CD4-positive, alpha-beta T cell treated with Interleukin-17A for 1 hour (primary cell): ENCODE measurements at regions not wholly inside any gene's neighbourhood (a gene's known extent, or its start where the extent isn't known, plus 50 kb on each side); places are given as distances from the start of the nearest gene placed in this dataset.
"Not testable (repeated sequence)": the region's sequence is repeated elsewhere in the genome, so short reads cannot be mapped to it uniquely, and the experiment has no call there.

Source experiments
- DNase-seq: peaks from one replicate; pipeline ENCODE4 v3.0.0-alpha.2; 2020

GRCh38 chr10:61078542-61079275 lies 134.7 kb upstream of the RHOBTB1 start:
- DNase-seq = no peak

GRCh38 chr10:61076572-61077114 lies 132.7 kb upstream of the RHOBTB1 start:
- no peak for DNase-seq

- DNase-seq = no peak
Measured at GRCh38 chr10:61073391-61073790, 129.4 kb upstream of the RHOBTB1 start.

DNA sequence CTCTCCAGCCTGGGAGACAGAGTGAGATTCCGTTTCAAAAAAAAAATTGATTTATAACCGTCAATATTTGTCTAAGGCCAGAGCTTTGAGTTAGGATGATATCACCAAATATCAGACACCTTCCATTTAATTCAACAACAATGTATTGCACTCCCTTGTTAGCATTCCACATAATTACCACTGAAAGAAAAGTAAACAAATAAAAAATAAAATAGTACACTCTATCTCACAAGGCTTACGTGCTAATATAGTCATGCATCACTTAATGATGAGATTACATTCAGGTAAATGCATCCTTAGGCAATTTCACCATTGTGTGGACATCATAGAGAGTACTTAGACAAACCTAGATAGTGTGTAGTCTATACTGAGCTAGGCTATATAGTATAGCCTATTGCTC lies 127.6 kb upstream of the RHOBTB1 start:
- no peak for DNase-seq

DNA sequence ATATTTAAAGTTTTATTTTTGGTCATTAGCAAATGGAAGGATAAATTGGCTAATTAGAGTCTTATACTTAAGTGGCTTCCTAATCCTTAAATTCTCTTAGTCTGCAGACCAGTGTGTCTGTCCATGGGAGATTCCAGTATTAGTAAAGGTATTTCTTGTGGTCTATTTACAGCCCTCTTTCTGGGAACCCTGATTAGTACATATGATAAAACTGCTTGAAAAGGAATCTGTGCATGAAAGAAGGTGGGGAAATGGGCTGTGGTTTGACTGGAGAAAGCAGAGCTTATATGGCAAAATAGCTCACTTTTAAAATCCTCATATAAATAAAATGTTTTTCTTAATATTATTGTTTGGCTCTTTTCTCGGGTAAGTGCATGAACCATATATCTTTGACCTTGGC lies 124.5 kb upstream of the RHOBTB1 start:
- no peak for DNase-seq

DNA sequence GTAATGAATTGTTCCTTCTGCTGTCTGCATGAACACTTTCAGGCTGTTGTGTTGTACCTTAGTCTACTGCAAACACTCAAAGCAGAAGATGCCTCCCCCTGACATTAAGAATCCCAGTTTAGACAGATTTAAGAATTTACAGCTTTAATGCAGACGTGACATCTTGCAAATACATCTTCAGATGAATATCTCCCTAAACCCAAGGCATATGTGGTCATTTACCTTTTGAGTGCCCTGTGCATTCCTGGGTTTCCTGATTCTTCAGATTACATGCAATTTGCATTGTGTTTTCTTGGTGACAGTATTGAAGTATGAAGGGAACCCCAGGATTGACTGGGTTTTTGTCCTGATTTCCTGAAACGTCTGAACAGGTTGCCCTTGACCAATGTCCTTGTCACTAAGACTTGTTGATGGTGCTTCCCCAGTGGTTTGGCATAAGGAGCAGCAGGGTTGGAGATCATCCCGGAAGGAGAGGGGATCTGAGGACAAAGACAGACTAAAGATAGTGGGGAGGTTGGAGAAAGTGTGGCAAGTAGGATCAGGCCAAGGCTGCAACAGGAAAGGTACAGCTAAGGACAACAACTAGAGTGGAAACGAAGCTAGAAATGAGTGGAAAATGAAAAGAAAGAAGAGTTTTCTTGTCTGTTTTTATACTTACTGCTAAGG lies 123.8 kb upstream of the RHOBTB1 start:
- no peak for DNase-seq

DNA sequence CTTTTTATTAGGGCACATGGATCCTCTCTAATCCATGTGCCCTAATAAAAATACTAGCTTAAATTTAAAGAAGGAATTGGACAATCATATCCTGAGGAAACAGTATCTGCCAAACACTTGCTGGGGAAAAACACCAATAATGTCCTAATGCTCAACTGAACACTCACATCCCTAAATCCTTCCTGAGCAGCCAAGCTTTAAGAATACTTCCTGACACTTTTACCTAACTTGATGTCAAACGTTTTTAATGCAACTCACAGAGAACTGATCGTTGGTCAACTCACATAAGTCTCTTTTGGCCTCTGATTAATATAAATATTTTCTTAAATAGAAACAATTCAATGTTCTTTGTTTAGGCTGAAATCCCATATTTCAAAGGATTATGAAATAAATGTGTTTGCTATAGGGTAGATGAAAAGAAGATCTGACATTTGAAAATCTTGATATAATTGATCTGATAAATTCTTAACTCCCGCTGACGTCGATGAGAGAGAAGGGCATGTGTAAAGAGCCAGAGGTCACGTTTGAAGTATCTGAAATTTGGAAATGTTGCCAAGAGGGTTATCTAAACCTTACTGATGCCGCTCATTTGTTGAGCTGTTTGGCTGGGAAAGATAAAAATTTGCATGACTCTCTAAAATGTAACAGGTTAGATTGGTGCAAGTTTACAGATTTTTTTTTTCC lies 122.8 kb upstream of the RHOBTB1 start:
- no peak for DNase-seq

- DNase-seq = no peak
Measured at GRCh38 chr10:61065051-61065450, 121.1 kb upstream of the RHOBTB1 start.

GRCh38 chr10:61064356-61064755 lies 120.4 kb upstream of the RHOBTB1 start:
- no peak for DNase-seq

DNA sequence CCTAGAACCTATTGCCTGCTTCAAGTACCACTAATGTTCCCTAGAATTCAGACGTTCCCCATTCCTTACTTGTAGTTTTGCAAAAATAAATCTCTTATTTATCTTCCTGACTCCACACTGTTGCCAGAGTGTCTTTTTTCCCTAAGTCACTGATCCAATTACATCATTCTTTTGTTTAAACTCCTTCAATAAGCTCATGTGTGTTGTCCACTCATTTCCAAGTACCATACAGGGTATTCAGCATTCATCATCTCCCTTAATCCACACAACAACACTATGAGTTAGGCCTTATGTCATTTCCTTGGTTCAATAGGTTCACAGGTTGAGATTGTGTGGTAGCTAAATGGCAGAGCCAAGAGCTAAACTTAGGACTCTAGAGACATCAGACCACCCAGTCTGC lies 119.9 kb upstream of the RHOBTB1 start:
- DNase-seq = no peak

GRCh38 chr10:61063034-61063433 lies 119.0 kb upstream of the RHOBTB1 start:
- DNase-seq = no peak

- DNase-seq = no peak
Measured at GRCh38 chr10:61061923-61062504, 118.0 kb upstream of the RHOBTB1 start.

DNA sequence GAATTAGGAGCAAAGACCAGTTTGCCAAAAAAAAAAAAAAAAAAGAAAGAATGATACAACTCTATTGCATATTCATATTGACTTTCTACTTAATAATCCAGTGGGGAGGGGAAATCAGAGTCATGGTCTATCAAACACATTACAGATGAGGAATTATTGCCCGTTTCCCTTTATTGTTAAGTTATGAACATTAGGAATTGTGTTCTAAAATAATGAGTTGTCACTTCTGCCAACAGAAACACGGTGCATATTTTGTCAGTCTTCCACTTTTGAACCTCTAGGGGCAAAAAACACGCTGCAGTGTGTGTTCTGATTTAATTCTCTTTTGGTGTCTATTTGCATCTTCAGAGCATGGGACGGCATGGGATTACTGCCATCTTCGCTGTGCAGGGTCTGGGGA lies 115.7 kb upstream of the RHOBTB1 start:
- no peak for DNase-seq

- DNase-seq = no peak
Measured at GRCh38 chr10:61052469-61053205, 108.7 kb upstream of the RHOBTB1 start.

- no peak for DNase-seq
Measured at GRCh38 chr10:61051344-61051743, 107.4 kb upstream of the RHOBTB1 start.

- no peak for DNase-seq
Measured at GRCh38 chr10:61050120-61050745, 106.2 kb upstream of the RHOBTB1 start.

GRCh38 chr10:61049386-61049785 lies 105.4 kb upstream of the RHOBTB1 start:
- no peak for DNase-seq

GRCh38 chr10:61047788-61048560 lies 104.0 kb upstream of the RHOBTB1 start:
- no peak for DNase-seq

DNA sequence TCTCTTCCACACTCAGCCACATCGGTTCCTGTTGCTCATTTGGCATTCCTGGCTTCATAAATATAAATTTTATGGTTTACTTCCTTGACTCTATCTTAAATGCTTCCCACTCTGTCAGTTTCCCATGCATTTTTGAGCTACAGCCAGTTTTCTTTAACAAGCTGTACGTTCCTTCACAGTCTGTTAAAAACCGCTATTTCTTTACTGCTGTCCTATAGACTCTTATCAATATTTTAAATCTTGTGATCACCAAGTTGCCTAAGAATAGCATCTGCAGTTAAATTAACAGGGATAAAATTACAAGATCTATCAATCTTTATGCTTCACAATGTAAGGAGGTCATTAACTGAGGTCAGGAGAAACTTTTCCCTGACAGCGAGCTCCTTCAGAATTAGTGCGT lies 103.1 kb upstream of the RHOBTB1 start:
- no peak for DNase-seq

- not testable (repeated sequence) for DNase-seq
Measured at GRCh38 chr10:61045480-61045879, 101.5 kb upstream of the RHOBTB1 start.

GRCh38 chr10:61042533-61042932 lies 98.5 kb upstream of the RHOBTB1 start:
- DNase-seq = no peak
